Duodenal mucosa (tissue), 2 donors: ENCODE measurements at regions not wholly inside any gene's neighbourhood (a gene's known extent, or its start where the extent isn't known, plus 50 kb on each side); places are given as distances from the start of the nearest gene placed in this dataset.

Source experiments
- H3K27ac ChIP-seq: one replicate; pipeline ENCODE4 v1.7.0; 2013; ENCODE audit warnings: low read depth, low read length
- H3K27me3 ChIP-seq, 2 donors: one replicate each; pipeline ENCODE4 v1.7.0; 2013; ENCODE audit warnings: low read length in 2 of 2, control low read depth in 1 of 2; ENCODE audit not compliant: insufficient read depth in 2 of 2, control insufficient read depth in 1 of 2
- H3K36me3 ChIP-seq, 2 donors: one replicate each; pipeline ENCODE4 v1.7.0; 2013; ENCODE audit warnings: low read length in 2 of 2, control low read depth in 1 of 2; ENCODE audit not compliant: insufficient read depth in 2 of 2, control insufficient read depth in 1 of 2
- H3K4me1 ChIP-seq, 2 donors: one replicate each; pipeline ENCODE4 v1.7.0; 2013; ENCODE audit warnings: low read length in 2 of 2, control low read depth in 1 of 2; ENCODE audit not compliant: insufficient read depth in 2 of 2, control insufficient read depth in 1 of 2
- H3K4me3 ChIP-seq, 2 donors: one replicate each; pipeline ENCODE4 v1.7.0; 2013; ENCODE audit warnings: low read length in 2 of 2, low read depth in 1 of 2
- H3K9ac ChIP-seq, 2 donors: one replicate each; pipeline ENCODE4 v1.7.0; 2013; ENCODE audit warnings: low read length in 2 of 2, low read depth in 1 of 2
- H3K9me3 ChIP-seq, 2 donors: one replicate each; pipeline ENCODE4 v1.7.0; 2013; ENCODE audit warnings: low read length in 2 of 2, control low read depth in 1 of 2; ENCODE audit not compliant: control insufficient read depth in 1 of 2

GRCh38 chr2:54392555-54393324, 63.4 kb upstream of the SPTBN1 start:
- Histone ChIP-seq H3K27ac (no peak overlapping the region), H3K9me3 (no peaks in the 10 kb centered on the region), H3K4me1 (no peaks in the 10 kb centered on the region), H3K36me3 (no peaks in the 10 kb centered on the region), H3K9ac (no peak overlapping the region), H3K4me3 (no peak overlapping the region), H3K27me3 (no peaks in the 10 kb centered on the region)

- Histone ChIP-seq H3K27me3 (no peaks in the 10 kb centered on the region), H3K36me3 (no peaks in the 10 kb centered on the region), H3K9ac (no peak overlapping the region), H3K4me3 (peak overlapping the region in 1 of 2 donors; percentile 7), H3K27ac (no peak overlapping the region), H3K4me1 (no peaks in the 10 kb centered on the region), H3K9me3 (no peaks in the 10 kb centered on the region)
These were observed 61.7 kb upstream of the SPTBN1 start for GRCh38 chr2:54394392-54394791.

GRCh38 chr2:54396107-54396506, 60.0 kb upstream of the SPTBN1 start:
- Histone ChIP-seq H3K27ac (no peak overlapping the region), H3K4me1 (no peaks in the 10 kb centered on the region), H3K4me3 (no peak overlapping the region)

GRCh38 chr2:54396798-54397197, 59.3 kb upstream of the SPTBN1 start:
- Histone ChIP-seq H3K4me1 (no peaks in the 10 kb centered on the region), H3K4me3 (no peak overlapping the region), H3K9me3 (no peaks in the 10 kb centered on the region), H3K27me3 (no peaks in the 10 kb centered on the region), H3K36me3 (no peaks in the 10 kb centered on the region), H3K9ac (no peak overlapping the region), H3K27ac (no peak overlapping the region)

More at GRCh38 chr2:54396107-54396506, 60.0 kb upstream of the SPTBN1 start:
- Histone ChIP-seq H3K9me3 (no peaks in the 10 kb centered on the region), H3K27me3 (no peaks in the 10 kb centered on the region), H3K36me3 (no peaks in the 10 kb centered on the region), H3K9ac (no peak overlapping the region)

- no peak overlapping the region for H3K4me3 ChIP-seq
- no peaks in the 10 kb centered on the region for H3K4me1 ChIP-seq
- no peaks in the 10 kb centered on the region for H3K9me3 ChIP-seq
- no peak overlapping the region for H3K9ac ChIP-seq
- H3K27me3 ChIP-seq: no peaks in the 10 kb centered on the region
- no peak overlapping the region for H3K27ac ChIP-seq
- no peaks in the 10 kb centered on the region for H3K36me3 ChIP-seq
These were observed 58.7 kb upstream of the SPTBN1 start for GRCh38 chr2:54397426-54397825.

GRCh38 chr2:54401554-54401953, 54.6 kb upstream of the SPTBN1 start:
- no peak overlapping the region for H3K27ac ChIP-seq
- H3K9ac ChIP-seq: no peak overlapping the region
- no peaks in the 10 kb centered on the region for H3K36me3 ChIP-seq
- no peaks in the 10 kb centered on the region for H3K9me3 ChIP-seq
- H3K27me3 ChIP-seq: no peaks in the 10 kb centered on the region
- no peak overlapping the region for H3K4me3 ChIP-seq
- H3K4me1 ChIP-seq: no peaks in the 10 kb centered on the region

GRCh38 chr2:54402350-54402749, 53.8 kb upstream of the SPTBN1 start:
- H3K4me1 ChIP-seq: no peaks in the 10 kb centered on the region
- H3K4me3 ChIP-seq: no peak overlapping the region
- no peaks in the 10 kb centered on the region for H3K9me3 ChIP-seq
- no peaks in the 10 kb centered on the region for H3K36me3 ChIP-seq
- no peaks in the 10 kb centered on the region for H3K27me3 ChIP-seq
- no peak overlapping the region for H3K27ac ChIP-seq
- no peak overlapping the region for H3K9ac ChIP-seq

- H3K27ac ChIP-seq: no peak overlapping the region
- H3K9me3 ChIP-seq: no peaks in the 10 kb centered on the region
- H3K4me3 ChIP-seq: no peak overlapping the region
- no peak overlapping the region for H3K9ac ChIP-seq
- no peaks in the 10 kb centered on the region for H3K27me3 ChIP-seq
- no peaks in the 10 kb centered on the region for H3K36me3 ChIP-seq
- no peaks in the 10 kb centered on the region for H3K4me1 ChIP-seq
These were observed 52.5 kb upstream of the SPTBN1 start for GRCh38 chr2:54403512-54404238.

- Histone ChIP-seq H3K4me1 (no peaks in the 10 kb centered on the region), H3K36me3 (no peaks in the 10 kb centered on the region), H3K9me3 (no peaks in the 10 kb centered on the region), H3K4me3 (no peak overlapping the region), H3K27me3 (no peaks in the 10 kb centered on the region), H3K9ac (no peak overlapping the region), H3K27ac (no peak overlapping the region)
These were observed 51.9 kb upstream of the SPTBN1 start for GRCh38 chr2:54404270-54404669.

- Histone ChIP-seq H3K4me3 (no peak overlapping the region), H3K9ac (no peak overlapping the region), H3K27me3 (no peaks in the 10 kb centered on the region), H3K36me3 (no peaks in the 10 kb centered on the region), H3K9me3 (no peaks in the 10 kb centered on the region), H3K27ac (no peak overlapping the region), H3K4me1 (no peaks in the 10 kb centered on the region)
These were observed 50.1 kb upstream of the SPTBN1 start for GRCh38 chr2:54406031-54406430.
